H1 (cell line): ENCODE measurements at regions not wholly inside any gene's neighbourhood (a gene's known extent, or its start where the extent isn't known, plus 50 kb on each side); places are given as distances from the start of the nearest gene placed in this dataset.

ENCODE experiments used
- CTCF ChIA-PET: fragments of 300-600 bp; sonication (Branson Sonifier 250); formaldehyde crosslinking; loops from one replicate; lab custom pipeline; 2021; ENCODE audit not compliant: partially characterized antibody; lab: Charles Lee
- POLR2A ChIA-PET: fragments of 300-600 bp; sonication (Branson Sonifier 250); formaldehyde crosslinking; loops from one replicate; lab custom pipeline; 2021; ENCODE audit warnings: inconsistent platforms; ENCODE audit not compliant: partially characterized antibody; lab: Charles Lee
- DNase-seq, 2 experiments: peaks; one replicate each; pipeline versions ENCODE4 v3.0.0 to v3.0.0-alpha.2; 2010 to 2022; ENCODE audit warnings: low spot score in 2 of 2, low read depth in 1 of 2, mixed read lengths in 1 of 2
- FAIRE-seq: peaks from 2 replicates; lab custom pipeline; 2011; peaks lifted over from hg19 to GRCh38; lab: Jason Lieb, UNC
- H2AFZ ChIP-seq: 2 replicates; pipeline ENCODE4 v1.8.1; 2012; ENCODE audit warnings: low read length, inconsistent platforms
- H2AK5ac ChIP-seq: 2 replicates; pipeline ENCODE4 v1.6.1; 2013; ENCODE audit warnings: low read depth, low read length
- H2BK120ac ChIP-seq: replicated peaks from 2 replicates; pipeline ENCODE3; 2013; ENCODE audit warnings: low read depth, low read length, inconsistent platforms
- H2BK12ac ChIP-seq: 2 replicates; pipeline ENCODE4 v1.6.1; 2013; ENCODE audit warnings: low read depth, low read length
- H2BK15ac ChIP-seq: 2 replicates; pipeline ENCODE4 v1.6.1; 2013; ENCODE audit warnings: low read length
- H2BK20ac ChIP-seq: 2 replicates; pipeline ENCODE4 v1.6.1; 2013; ENCODE audit warnings: low read length
- H2BK5ac ChIP-seq: 2 replicates; pipeline ENCODE4 v1.6.1; 2013; ENCODE audit warnings: low read depth, low read length
- H3K14ac ChIP-seq: 2 replicates; pipeline ENCODE4 v1.6.1; 2013; ENCODE audit warnings: inconsistent platforms; ENCODE audit not compliant: insufficient read length
- H3K18ac ChIP-seq: 2 replicates; pipeline ENCODE4 v1.6.1; 2013; ENCODE audit warnings: low read length; ENCODE audit errors: extremely low read depth
- H3K23ac ChIP-seq: 2 replicates; pipeline ENCODE4 v1.6.1; 2013; ENCODE audit warnings: inconsistent platforms; ENCODE audit not compliant: insufficient read length
- H3K23me2 ChIP-seq: 2 replicates; pipeline ENCODE4 v1.6.1; 2013; ENCODE audit warnings: low read depth, low read length
- H3K27ac ChIP-seq: 2 replicates; pipeline ENCODE4 v1.6.1; 2011; ENCODE audit warnings: low read depth, low read length, inconsistent platforms
- H3K27me3 ChIP-seq, 4 experiments: replicated peaks in 1 of 4; 1 replicate in 1 of 4; 2 replicates in 3 of 4; pipeline versions ENCODE4 v1.6.1 to v1.8.1; 2011 to 2013; ENCODE audit warnings: low read length in 3 of 4, mild to moderate bottlenecking in 3 of 4, inconsistent platforms in 2 of 4, mixed read lengths in 2 of 4, moderate library complexity in 1 of 4; ENCODE audit not compliant: control insufficient read depth in 3 of 4, insufficient read depth in 3 of 4; ENCODE audit errors: extremely low read depth in 1 of 4
- H3K36me3 ChIP-seq, 4 experiments: 2 replicates each; pipeline versions ENCODE4 v1.6.1 to v1.8.1; 2011 to 2013; ENCODE audit warnings: mild to moderate bottlenecking in 4 of 4, low read length in 3 of 4, moderate library complexity in 2 of 4, control low read depth in 1 of 4, inconsistent platforms in 1 of 4; ENCODE audit not compliant: insufficient read depth in 4 of 4, control insufficient read depth in 2 of 4
- H3K4ac ChIP-seq: replicated peaks from 2 replicates; pipeline ENCODE3; 2013; ENCODE audit warnings: low read length, low read depth, mixed read lengths, inconsistent platforms; ENCODE audit not compliant: insufficient read length
- H3K4me1 ChIP-seq, 4 experiments: replicated peaks in 1 of 4; 1 replicate in 1 of 4; 2 replicates in 3 of 4; pipeline versions ENCODE4 v1.6.1 to v1.8.1; 2011 to 2013; ENCODE audit warnings: low read length in 3 of 4, inconsistent platforms in 2 of 4, mixed read lengths in 1 of 4; ENCODE audit not compliant: insufficient read depth in 4 of 4, control insufficient read depth in 3 of 4
- H3K4me2 ChIP-seq, 2 experiments: 2 replicates each; pipeline versions ENCODE4 v1.6.1 to v1.8.1; 2011 to 2013; ENCODE audit warnings: low read depth in 2 of 2, low read length in 2 of 2, control low read depth in 1 of 2, inconsistent platforms in 1 of 2, mild to moderate bottlenecking in 1 of 2; ENCODE audit not compliant: insufficient read depth in 1 of 2
- H3K4me3 ChIP-seq, 4 experiments: fragments of 200-600, 300-600 bp in 1 of 4; sonication (generic), shearing (Covaris generic), sonication (Bioruptor Twin) in 1 of 4; 2 replicates each; pipeline versions ENCODE4 v1.5.1 to v1.8.1; 2011 to 2016; ENCODE audit warnings: low read length in 4 of 4, low read depth in 3 of 4, control low read depth in 2 of 4, inconsistent platforms in 2 of 4, mild to moderate bottlenecking in 2 of 4, mixed read lengths in 1 of 4, moderate library complexity in 1 of 4; ENCODE audit not compliant: insufficient read depth in 2 of 4; ENCODE audit errors: extremely low read depth in 1 of 4
- H3K56ac ChIP-seq: replicated peaks from 2 replicates; pipeline ENCODE3; 2013; ENCODE audit warnings: low read depth, mild to moderate bottlenecking, mixed read lengths, low read length, inconsistent platforms; ENCODE audit not compliant: insufficient read length
- H3K79me1 ChIP-seq: 2 replicates; pipeline ENCODE4 v1.6.1; 2013; ENCODE audit warnings: low read depth, low read length, control low read depth
- H3K79me2 ChIP-seq, 2 experiments: 2 replicates each; pipeline versions ENCODE4 v1.6.1 to v1.8.1; 2012 to 2013; ENCODE audit warnings: low read length in 2 of 2, mild to moderate bottlenecking in 2 of 2, inconsistent platforms in 1 of 2; ENCODE audit not compliant: insufficient read depth in 2 of 2, control insufficient read depth in 1 of 2
- H3K9ac ChIP-seq, 4 experiments: replicated peaks in 1 of 4; 1 replicate in 1 of 4; 2 replicates in 3 of 4; pipeline versions ENCODE4 v1.6.1 to v1.8.1; 2011 to 2013; ENCODE audit warnings: low read depth in 3 of 4, low read length in 3 of 4, control low read depth in 2 of 4, mild to moderate bottlenecking in 2 of 4, moderate library complexity in 2 of 4, inconsistent platforms in 1 of 4; ENCODE audit errors: extremely low read depth in 1 of 4
- H3K9me3 ChIP-seq, 2 experiments: 2 replicates each; pipeline versions ENCODE4 v1.6.1 to v1.8.1; 2012 to 2013; ENCODE audit warnings: mild to moderate bottlenecking in 2 of 2, moderate library complexity in 2 of 2, control low read depth in 1 of 2, inconsistent platforms in 1 of 2, low read depth in 1 of 2, low read length in 1 of 2, mixed read lengths in 1 of 2; ENCODE audit not compliant: insufficient read depth in 2 of 2
- H4K20me1 ChIP-seq, 2 experiments: replicated peaks in 1 of 2; 2 replicates each; pipeline versions ENCODE3 to v1.8.1; 2011 to 2013; ENCODE audit warnings: inconsistent platforms in 2 of 2, low read length in 2 of 2, mild to moderate bottlenecking in 1 of 2; ENCODE audit not compliant: insufficient read depth in 2 of 2, control insufficient read depth in 1 of 2
- H4K5ac ChIP-seq: 2 replicates; pipeline ENCODE4 v1.6.1; 2013; ENCODE audit warnings: low read length, low read depth, mixed read lengths, inconsistent platforms; ENCODE audit not compliant: insufficient read length
- H4K8ac ChIP-seq: 2 replicates; pipeline ENCODE4 v1.8.0; 2013; ENCODE audit warnings: mild to moderate bottlenecking, moderate library complexity, low read length, inconsistent platforms; ENCODE audit not compliant: insufficient read depth; ENCODE audit errors: extremely low read depth
- H4K91ac ChIP-seq: replicated peaks from 2 replicates; pipeline ENCODE3; 2013; ENCODE audit warnings: low read length, mixed read lengths, inconsistent platforms; ENCODE audit not compliant: insufficient read length
- CBX8 ChIP-seq: fragments of 300-800, 300-1000 bp; sonication (generic); IDR thresholded peaks from 2 replicates; pipeline ENCODE4 v1.7.1; 2016; ENCODE audit warnings: low read depth, low read length, borderline replicate concordance
- EP300 ChIP-seq, 2 experiments: IDR thresholded peaks; 1 replicate in 1 of 2; 2 replicates in 1 of 2; pipeline ENCODE4 v1.6.1; 2011 to 2012; ENCODE audit warnings: low read depth in 2 of 2, low read length in 2 of 2, mild to moderate bottlenecking in 2 of 2, borderline replicate concordance in 1 of 2, inconsistent platforms in 1 of 2, moderate library complexity in 1 of 2
- FOSL1 ChIP-seq: IDR thresholded peaks from 2 replicates; pipeline ENCODE4 v1.6.1; 2011; ENCODE audit warnings: mild to moderate bottlenecking, low read depth, low read length, moderate library complexity; ENCODE audit not compliant: insufficient read depth
- POLR2A ChIP-seq, 2 experiments: IDR thresholded peaks; 1 replicate in 1 of 2; 2 replicates in 1 of 2; pipeline ENCODE4 v1.6.1; 2011; ENCODE audit warnings: low read depth in 2 of 2, low read length in 2 of 2, mild to moderate bottlenecking in 2 of 2; ENCODE audit errors: control extremely low read depth in 1 of 2
- SIN3A ChIP-seq, 2 experiments: IDR thresholded peaks in 1 of 2; conservative IDR thresholded peaks in 1 of 2; 2 replicates each; pipeline ENCODE4 v1.6.1; 2011 to 2012; ENCODE audit warnings: low read length in 2 of 2, improper control_type of control experiment in 1 of 2, low read depth in 1 of 2, mild to moderate bottlenecking in 1 of 2
- SRF ChIP-seq: IDR thresholded peaks from 2 replicates; pipeline ENCODE4 v1.6.1; 2011; ENCODE audit warnings: mild to moderate bottlenecking, low read depth, low read length, moderate library complexity
- YY1 ChIP-seq: IDR thresholded peaks from 2 replicates; pipeline ENCODE4 v1.6.1; 2011; ENCODE audit warnings: low read depth, mild to moderate bottlenecking, low read length
- WGBS, 2 experiments: shearing (Covaris generic) in 1 of 2; methylation state at CpG; one replicate each; pipeline versions ENCODE4 v1.1.6 to v1.1.7; 2013 to 2015; ENCODE audit warnings: low lambda C conversion rate in 2 of 2, mixed read lengths in 2 of 2, inconsistent platforms in 1 of 2, low coverage in 1 of 2, missing lambda C conversion rate in 1 of 2; ENCODE audit not compliant: insufficient replicate concordance in 2 of 2, insufficient coverage in 1 of 2, insufficient read length in 1 of 2; ENCODE audit errors: extremely low coverage in 1 of 2, missing lambda C conversion rate in 1 of 2; 5-methylcytosine and 5-hydroxymethylcytosine counted together

GRCh38 chr18:53994016-53994415 lies 230.5 kb downstream of the MBD2 start:
- no peak overlapping the region for H3K18ac ChIP-seq
- H4K8ac ChIP-seq: no peak overlapping the region
- H2BK120ac ChIP-seq: no peak overlapping the region
- H4K20me1 ChIP-seq: no peaks in the 10 kb centered on the region
- TF ChIP-seq FOSL1 (no peak), EP300 (IDR thresholded peaks at IDR 0.05; ENCODE audit: borderline replicate concordance in 1 of 2, low read depth in 2 of 2, low read length in 2 of 2) (no peak), POLR2A (IDR thresholded peaks at IDR 0.05; ENCODE audit: control extremely low read depth in 1 of 2, low read depth in 2 of 2, low read length in 2 of 2) (no peak), SRF (no peak), SIN3A (conservative IDR thresholded peaks at IDR 0.05 in 1 of 2, IDR thresholded peaks at IDR 0.05 in 1 of 2; ENCODE audit: low read depth in 1 of 2, low read length in 2 of 2) (no peak), YY1 (no peak), CBX8 (no peak)
- H3K14ac ChIP-seq: no peak overlapping the region
- ChIA-PET CTCF (interaction anchor here (0.7 to 1.4 kb wide), 2 partner anchors 11 to 39 kb away, joined by 4 to 8 read pairs; no protein-coding TSS in a partner anchor), POLR2A (no interaction called here)
- H3K79me2 ChIP-seq: no peaks in the 10 kb centered on the region
- no peak for FAIRE-seq
- no peaks in the 10 kb centered on the region for H3K9me3 ChIP-seq
- H3K4me3 ChIP-seq: no peak overlapping the region
- no peak overlapping the region for H2BK15ac ChIP-seq
- no peaks in the 10 kb centered on the region for H3K79me1 ChIP-seq
- no peak overlapping the region for H2BK12ac ChIP-seq
- 0 out of 2 replicates have a peak, but pooled peaks cover 2% of the 10 kb centered on the region for H3K23me2 ChIP-seq
- H3K4me2 ChIP-seq: no peak overlapping the region
- no peak overlapping the region for H4K5ac ChIP-seq
- H2AK5ac ChIP-seq: no peak overlapping the region
- no peak overlapping the region for H3K9ac ChIP-seq
- H3K36me3 ChIP-seq: no peaks in the 10 kb centered on the region
- H3K23ac ChIP-seq: no peak overlapping the region
- H3K27ac ChIP-seq: no peak overlapping the region
- H2BK20ac ChIP-seq: no peak overlapping the region
- no peaks in the 10 kb centered on the region for H3K4me1 ChIP-seq
- H4K91ac ChIP-seq: no peak overlapping the region
- no peak overlapping the region for H3K4ac ChIP-seq
- no peak overlapping the region for H3K56ac ChIP-seq
- H2AFZ ChIP-seq: no peak overlapping the region
- peaks cover 0 to 1% (median 0%) of the 10 kb centered on the region in 4 experiments; a peak in 1 of 7 replicates for H3K27me3 ChIP-seq
- DNase-seq: no peak
- no peak overlapping the region for H2BK5ac ChIP-seq
- 89% methylated on average over 2 of the region's 2 CpGs; no CpG with 5 or more reads in 1 of the 2 experiments for WGBS, 2 experiments
